Upper lobe of right lung (tissue), 1 donor: ENCODE measurements at regions not wholly inside any gene's neighbourhood (a gene's known extent, or its start where the extent isn't known, plus 50 kb on each side); places are given as distances from the start of the nearest gene placed in this dataset.

Experiments used
- ATAC-seq: fragments of 200-7000 bp; cut with Tn5 transposase; one replicate; pipeline ENCODE4 v1.9.1; 2020; ENCODE audit warnings: mild to moderate bottlenecking, moderate library complexity
- DNase-seq: peaks from one replicate; pipeline ENCODE4 v3.0.0-alpha.2; 2020
- H3K27ac ChIP-seq: fragments of 200-600 bp; one replicate; pipeline ENCODE4 v1.8.0; 2022
- H3K27me3 ChIP-seq: fragments of 200-600 bp; one replicate; pipeline ENCODE4 v1.8.0; 2022; ENCODE audit warnings: mild to moderate bottlenecking
- H3K36me3 ChIP-seq: fragments of 200-600 bp; one replicate; pipeline ENCODE4 v1.8.0; 2022
- H3K4me1 ChIP-seq: fragments of 200-600 bp; one replicate; pipeline ENCODE4 v1.8.0; 2022
- H3K4me3 ChIP-seq: fragments of 200-600 bp; one replicate; pipeline ENCODE4 v1.8.0; 2022; ENCODE audit warnings: mild to moderate bottlenecking
- H3K9me3 ChIP-seq: fragments of 200-600 bp; one replicate; pipeline ENCODE4 v1.8.0; 2022
- intact Hi-C: fragments of 100-400 bp; cut with DNase I; formaldehyde crosslinking; loops from one replicate; pipeline ENCODE4 v1.11.0; 2022
- TF ChIP-seq, protein P1 (sequence below): fragments of 200-600 bp; IDR thresholded peaks from one replicate; pipeline ENCODE4 v1.8.0; 2022; ENCODE audit warnings: antibody characterized with exemption
- donor health status: DM: no; HTN: yes; CAD: no; lungs with severe emphysema.

- no peak for DNase-seq
- Histone ChIP-seq H3K4me3 (no peak overlapping the region), H3K27ac (no peak overlapping the region), H3K9me3 (no peaks in the 10 kb centered on the region), H3K27me3 (no peaks in the 10 kb centered on the region), H3K4me1 (no peaks in the 10 kb centered on the region), H3K36me3 (no peaks in the 10 kb centered on the region)
- intact Hi-C loops, result no loop called here
- peak; percentile 41 for ATAC-seq
- TF ChIP-seq, protein P1, sequence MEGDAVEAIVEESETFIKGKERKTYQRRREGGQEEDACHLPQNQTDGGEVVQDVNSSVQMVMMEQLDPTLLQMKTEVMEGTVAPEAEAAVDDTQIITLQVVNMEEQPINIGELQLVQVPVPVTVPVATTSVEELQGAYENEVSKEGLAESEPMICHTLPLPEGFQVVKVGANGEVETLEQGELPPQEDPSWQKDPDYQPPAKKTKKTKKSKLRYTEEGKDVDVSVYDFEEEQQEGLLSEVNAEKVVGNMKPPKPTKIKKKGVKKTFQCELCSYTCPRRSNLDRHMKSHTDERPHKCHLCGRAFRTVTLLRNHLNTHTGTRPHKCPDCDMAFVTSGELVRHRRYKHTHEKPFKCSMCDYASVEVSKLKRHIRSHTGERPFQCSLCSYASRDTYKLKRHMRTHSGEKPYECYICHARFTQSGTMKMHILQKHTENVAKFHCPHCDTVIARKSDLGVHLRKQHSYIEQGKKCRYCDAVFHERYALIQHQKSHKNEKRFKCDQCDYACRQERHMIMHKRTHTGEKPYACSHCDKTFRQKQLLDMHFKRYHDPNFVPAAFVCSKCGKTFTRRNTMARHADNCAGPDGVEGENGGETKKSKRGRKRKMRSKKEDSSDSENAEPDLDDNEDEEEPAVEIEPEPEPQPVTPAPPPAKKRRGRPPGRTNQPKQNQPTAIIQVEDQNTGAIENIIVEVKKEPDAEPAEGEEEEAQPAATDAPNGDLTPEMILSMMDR, result no peak
Observed at GRCh38 chr4:160159457-160159856, 1056.6 kb downstream of the RAPGEF2 start.

- intact Hi-C loops, result no loop called here
- no peaks in the 10 kb centered on the region for H3K9me3 ChIP-seq
- no peaks in the 10 kb centered on the region for H3K27me3 ChIP-seq
- no peak overlapping the region for H3K4me3 ChIP-seq
- ATAC-seq (no peak), DNase-seq (no peak)
- TF ChIP-seq, protein P1, result no peak
- H3K27ac ChIP-seq, result no peak overlapping the region
- H3K36me3 ChIP-seq, result no peaks in the 10 kb centered on the region
- no peaks in the 10 kb centered on the region for H3K4me1 ChIP-seq
Observed at GRCh38 chr4:160161026-160161425, 1058.1 kb downstream of the RAPGEF2 start.

- H3K27ac ChIP-seq, result no peak overlapping the region
- DNase-seq (peak; percentile 41), ATAC-seq (peak; percentile 19)
- no peak overlapping the region for H3K4me3 ChIP-seq
- intact Hi-C loops, result no loop called here
- H3K9me3 ChIP-seq, result no peaks in the 10 kb centered on the region
- H3K4me1 ChIP-seq, result no peaks in the 10 kb centered on the region
- no peaks in the 10 kb centered on the region for H3K36me3 ChIP-seq
- TF ChIP-seq, protein P1, result no peak
- H3K27me3 ChIP-seq, result no peaks in the 10 kb centered on the region
Observed at GRCh38 chr4:160175064-160175643, 1072.3 kb downstream of the RAPGEF2 start.

GRCh38 chr4:160180211-160180610 is 1077.3 kb downstream of the RAPGEF2 start:
- Histone ChIP-seq H3K9me3 (no peaks in the 10 kb centered on the region), H3K27ac (no peak overlapping the region), H3K4me1 (no peaks in the 10 kb centered on the region), H3K27me3 (no peaks in the 10 kb centered on the region), H3K4me3 (no peak overlapping the region), H3K36me3 (no peaks in the 10 kb centered on the region)
- no peak for ATAC-seq
- DNase-seq, result no peak
- TF ChIP-seq, protein P1, result no peak
- intact Hi-C loops, result no loop called here

GRCh38 chr4:160182727-160183126 is 1079.8 kb downstream of the RAPGEF2 start:
- Histone ChIP-seq H3K9me3 (no peaks in the 10 kb centered on the region), H3K27me3 (no peaks in the 10 kb centered on the region), H3K4me1 (no peaks in the 10 kb centered on the region), H3K4me3 (no peak overlapping the region), H3K27ac (no peak overlapping the region), H3K36me3 (no peaks in the 10 kb centered on the region)
- TF ChIP-seq, protein P1, result no peak
- intact Hi-C loops, result no loop called here
- no peak for DNase-seq
- no peak for ATAC-seq

DNA sequence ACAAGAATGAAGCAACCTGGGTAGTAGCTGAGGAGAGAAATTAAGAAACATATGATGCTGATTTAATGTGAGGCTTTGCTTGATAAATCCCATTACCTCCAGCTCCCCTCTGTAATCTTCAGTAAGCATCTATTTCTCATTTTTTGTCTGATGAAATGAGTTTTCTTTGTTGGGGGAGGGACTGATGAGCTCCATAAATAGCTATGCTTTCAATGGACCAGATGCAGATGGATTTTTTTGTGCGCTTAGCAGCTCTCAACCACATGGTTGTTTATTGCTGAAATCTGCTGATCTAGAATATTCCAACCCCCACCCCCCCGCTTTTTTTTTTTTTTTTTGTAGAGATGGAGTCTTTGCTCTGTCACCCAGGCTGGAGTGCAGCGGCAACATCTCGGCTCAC is 1082.0 kb downstream of the RAPGEF2 start:
- Histone ChIP-seq H3K36me3 (no peaks in the 10 kb centered on the region), H3K27ac (no peak overlapping the region), H3K4me1 (no peaks in the 10 kb centered on the region), H3K9me3 (no peaks in the 10 kb centered on the region), H3K4me3 (no peak overlapping the region), H3K27me3 (no peaks in the 10 kb centered on the region)
- TF ChIP-seq, protein P1, result no peak
- no peak for DNase-seq
- intact Hi-C loops, result no loop called here
- ATAC-seq, result no peak
